HS-5 (cell line): ENCODE measurements at regions not wholly inside any gene's neighbourhood (a gene's known extent, or its start where the extent isn't known, plus 50 kb on each side); places are given as distances from the start of the nearest gene placed in this dataset.

Source experiments
- DNase-seq: peaks from one replicate; pipeline ENCODE4 v3.0.0-alpha.2; 2012; ENCODE audit warnings: low read depth

DNA sequence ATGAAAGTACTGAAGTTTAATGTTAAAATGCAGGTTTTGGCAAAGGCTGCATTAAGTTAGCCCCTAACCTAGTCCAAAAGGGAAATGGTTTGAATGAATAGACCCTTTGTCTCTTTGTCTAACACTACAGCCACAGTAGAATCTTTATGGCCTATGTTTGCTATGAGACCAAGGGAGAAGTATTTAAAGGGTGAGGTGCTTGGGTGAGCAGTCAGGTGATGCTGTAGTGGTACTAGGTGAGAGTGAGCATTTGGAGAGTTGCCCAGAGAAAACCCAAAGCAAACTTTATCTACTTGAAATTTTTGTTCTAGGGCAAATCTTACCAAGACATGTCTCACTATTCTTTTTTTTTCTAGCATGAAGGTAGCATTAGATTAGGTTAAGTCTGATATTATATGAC is 1961.4 kb upstream of the WWC1 start:
- no peak for DNase-seq

DNA sequence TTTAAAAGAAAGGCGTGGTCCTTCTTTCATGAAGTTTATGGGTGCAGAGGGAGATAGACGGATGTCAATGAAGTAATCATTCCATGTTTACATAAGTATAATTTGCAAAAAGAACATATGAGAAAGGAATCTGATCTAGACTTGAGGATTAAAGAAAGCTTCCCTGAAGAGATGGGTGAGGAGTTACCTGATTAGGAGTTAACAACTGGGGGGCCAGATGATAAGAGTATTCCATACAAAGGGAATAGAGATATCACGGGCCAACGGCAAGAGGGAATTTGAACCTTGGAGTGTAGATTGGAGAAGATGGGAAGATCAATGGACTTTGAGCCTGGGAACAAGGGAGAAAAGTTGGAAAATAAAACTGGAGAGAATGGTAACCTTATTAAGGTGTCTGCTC is 1959.9 kb upstream of the WWC1 start:
- no peak for DNase-seq

DNA sequence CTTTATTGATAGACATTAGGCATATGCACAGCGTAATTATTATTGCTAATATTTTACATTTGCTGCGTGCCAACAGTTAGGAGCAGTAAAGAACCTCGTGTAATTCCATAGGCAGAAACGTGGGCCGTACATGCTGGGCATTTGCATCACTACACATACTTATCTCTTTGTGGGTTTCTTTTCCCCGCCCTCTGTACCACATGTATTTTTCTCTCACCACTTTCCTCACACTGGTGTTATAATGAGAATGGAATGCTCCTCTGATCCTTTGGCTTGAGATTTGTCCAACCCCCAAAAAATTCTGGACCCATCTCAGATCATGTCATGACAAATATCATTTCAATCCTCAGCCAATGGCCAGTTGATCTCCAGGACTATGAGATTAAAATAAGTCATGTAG is 1952.6 kb upstream of the WWC1 start:
- no peak for DNase-seq

DNA sequence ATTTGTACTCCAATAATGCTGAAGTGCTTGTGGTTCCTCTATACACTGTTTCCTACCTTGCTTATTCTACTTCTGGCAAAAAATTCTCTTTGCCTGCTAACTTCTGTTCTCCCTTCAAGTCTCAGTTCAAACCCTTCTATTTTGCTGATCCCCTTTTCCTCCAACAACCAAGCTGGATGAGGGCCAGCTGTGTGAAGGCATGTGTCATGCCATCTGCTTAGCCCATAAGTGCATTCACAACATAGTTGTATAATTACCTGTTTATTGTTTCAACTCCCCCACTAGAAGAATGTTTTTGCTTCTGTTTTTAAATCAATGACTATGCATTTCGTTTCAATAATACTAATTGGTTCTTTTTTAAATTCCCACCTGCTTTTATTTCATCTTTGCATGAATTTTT is 1951.4 kb upstream of the WWC1 start:
- DNase-seq, result no peak

GRCh38 chr5:166341740-166342337 is 1949.6 kb upstream of the WWC1 start:
- no peak for DNase-seq

GRCh38 chr5:166342402-166342801 is 1949.0 kb upstream of the WWC1 start:
- DNase-seq, result no peak

DNA sequence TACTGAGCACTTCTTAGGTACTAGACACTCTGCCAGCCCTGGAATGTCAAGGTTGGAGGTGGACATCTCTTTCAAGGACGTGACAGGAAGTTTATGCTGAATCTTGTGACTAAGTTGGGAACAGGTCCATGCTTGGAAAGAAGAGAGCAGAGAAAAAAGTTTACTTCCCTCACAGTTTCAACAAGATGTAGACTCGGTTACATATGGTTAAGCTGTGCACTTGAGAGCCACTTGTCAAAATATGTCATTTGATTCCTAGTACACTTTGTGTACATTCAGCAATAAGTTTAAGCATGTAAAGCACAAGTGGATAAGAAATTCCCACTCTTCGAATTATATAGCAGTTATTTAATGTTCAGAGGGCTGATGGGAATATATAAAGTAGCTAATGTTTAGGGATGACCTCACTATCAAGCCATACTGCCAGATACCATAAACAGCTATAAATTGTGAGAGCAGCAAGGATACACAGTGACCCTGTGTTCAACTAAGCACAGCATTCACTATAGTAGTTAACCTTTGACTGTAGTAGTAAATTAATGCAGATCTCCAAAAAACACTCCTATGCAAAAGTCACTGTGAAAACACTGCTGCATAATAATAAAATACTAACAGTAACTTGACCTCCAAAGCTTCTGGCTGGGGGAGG is 1944.6 kb upstream of the WWC1 start:
- no peak for DNase-seq

DNA sequence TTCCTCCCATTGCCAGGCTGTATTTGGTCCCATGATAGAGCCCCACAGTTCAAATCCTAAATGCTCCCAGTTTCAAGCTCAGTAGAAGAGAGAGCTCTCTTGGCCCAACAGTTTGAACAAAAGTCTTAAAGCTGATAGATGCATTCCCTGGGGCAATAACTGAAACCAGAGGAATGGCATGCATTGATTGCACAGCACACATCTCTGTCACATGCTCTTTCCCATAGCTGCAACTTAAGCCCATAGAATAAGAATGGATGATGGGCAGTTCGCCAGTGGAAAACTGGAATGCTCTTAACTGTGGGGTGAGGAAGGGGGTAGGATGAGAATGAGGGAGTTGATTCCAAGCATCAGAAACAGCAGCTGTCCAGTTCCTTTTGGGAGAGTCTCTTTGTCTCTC is 1942.4 kb upstream of the WWC1 start:
- no peak for DNase-seq

- no peak for DNase-seq
These were observed 1937.9 kb upstream of the WWC1 start for GRCh38 chr5:166353580-166353979.

DNA sequence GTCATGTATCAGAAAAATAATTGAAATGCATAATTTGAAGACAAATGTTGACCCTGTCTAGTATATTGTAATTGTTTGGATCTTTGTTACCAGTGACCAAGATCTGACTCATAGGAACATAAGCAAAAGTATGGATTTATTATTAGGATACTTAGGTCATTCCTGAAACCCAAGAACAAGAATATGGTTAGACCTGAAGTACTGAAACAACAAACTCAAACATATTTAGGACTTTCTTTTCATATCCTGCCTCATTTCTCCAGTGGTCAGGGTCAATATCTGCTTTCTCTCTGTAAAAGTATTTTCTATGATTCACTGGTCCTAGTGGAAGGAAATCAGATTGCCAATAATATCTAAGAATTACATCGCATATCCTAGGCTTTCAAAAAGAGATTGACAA is 1937.1 kb upstream of the WWC1 start:
- DNase-seq, result no peak

GRCh38 chr5:166356096-166356495 is 1935.3 kb upstream of the WWC1 start:
- DNase-seq, result no peak

DNA sequence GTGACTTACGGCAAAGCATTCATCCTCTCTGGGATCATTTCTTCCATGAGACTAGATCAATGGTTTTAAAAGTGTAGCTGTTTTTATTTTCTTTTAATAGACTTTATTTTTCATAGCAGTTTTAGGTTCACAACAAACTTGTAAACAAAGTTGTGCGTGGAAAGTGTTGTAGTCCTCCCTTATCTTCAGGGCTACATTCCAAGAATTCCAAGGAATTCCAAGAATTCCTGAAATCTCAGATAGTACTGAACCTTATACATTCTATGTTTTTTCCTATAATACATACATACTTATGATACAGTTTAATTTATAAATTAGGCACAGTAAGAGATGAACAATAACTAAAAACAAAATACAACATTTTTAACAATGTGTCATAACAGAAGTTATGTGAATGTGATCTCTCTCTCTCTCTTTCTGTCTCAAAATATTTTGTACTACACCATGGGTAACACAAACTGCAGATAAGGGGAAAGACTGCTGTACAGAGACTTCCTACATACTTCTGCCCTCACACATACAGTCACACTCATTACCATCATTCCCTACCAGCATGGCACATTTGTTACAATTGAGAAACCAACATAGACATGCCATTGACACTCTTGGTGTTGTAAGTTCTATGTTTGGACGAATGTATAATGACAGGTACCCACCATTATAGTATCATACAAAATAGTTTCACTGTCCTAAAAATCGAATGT is 1933.2 kb upstream of the WWC1 start:
- no peak for DNase-seq

GRCh38 chr5:166363087-166363760 is 1928.2 kb upstream of the WWC1 start:
- no peak for DNase-seq

DNA sequence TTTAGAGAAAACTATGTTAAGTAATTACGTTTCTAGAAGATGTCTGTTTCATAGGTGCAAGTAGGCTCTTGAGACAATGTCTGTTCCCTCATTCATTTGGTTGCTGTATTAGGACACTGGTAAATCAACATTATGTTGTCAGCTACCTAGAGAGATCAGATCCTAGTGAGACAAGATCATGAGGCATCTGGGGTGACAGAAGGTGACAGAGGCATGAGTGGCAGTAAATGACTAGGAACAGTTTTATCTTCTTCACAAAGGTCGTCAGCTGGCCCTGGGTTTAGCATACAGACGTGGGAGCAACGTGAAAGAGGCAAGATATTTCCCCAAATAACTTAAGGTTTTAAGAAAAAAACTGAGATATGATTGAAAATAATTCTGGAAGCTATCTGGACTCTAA is 1926.3 kb upstream of the WWC1 start:
- DNase-seq, result no peak

DNA sequence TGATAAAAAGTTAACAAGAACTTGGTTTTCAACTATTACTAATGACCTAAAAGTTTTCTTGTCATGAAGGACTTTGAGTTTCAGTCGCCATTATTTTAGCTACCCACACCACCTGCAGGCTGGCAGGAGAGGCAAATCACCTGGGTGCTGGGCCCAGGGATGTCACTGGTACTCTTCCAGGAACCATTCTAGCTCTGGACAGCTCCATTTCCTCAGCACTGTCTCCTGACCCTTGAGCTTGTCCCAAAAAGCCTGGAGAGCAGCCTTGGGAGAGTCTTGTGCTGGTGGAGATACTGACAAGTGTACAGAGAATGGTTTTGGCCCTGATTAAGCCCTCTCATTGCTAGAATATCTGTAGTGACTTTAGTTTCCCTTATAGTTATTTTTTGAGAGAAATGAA is 1924.1 kb upstream of the WWC1 start:
- no peak for DNase-seq

GRCh38 chr5:166369346-166369745 is 1922.1 kb upstream of the WWC1 start:
- no peak for DNase-seq

DNA sequence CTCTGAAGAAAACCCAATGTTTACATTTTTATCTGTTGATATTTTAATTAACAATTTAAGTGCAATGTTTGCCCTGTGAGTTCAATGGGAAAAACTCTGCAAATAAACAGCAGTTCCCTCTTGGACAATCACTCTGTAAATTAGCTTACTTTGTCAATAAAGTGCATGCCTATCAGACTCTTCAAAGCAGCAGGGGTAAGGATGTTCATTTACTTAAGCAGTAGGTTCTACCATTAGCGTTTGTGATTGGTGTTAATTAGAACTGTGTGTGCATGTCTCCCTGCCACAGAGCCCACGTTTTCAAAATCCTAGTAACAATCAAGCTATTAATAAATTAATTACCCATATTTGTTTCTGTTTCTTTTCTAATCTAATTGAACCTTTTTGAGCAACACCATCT is 1921.6 kb upstream of the WWC1 start:
- no peak for DNase-seq

DNA sequence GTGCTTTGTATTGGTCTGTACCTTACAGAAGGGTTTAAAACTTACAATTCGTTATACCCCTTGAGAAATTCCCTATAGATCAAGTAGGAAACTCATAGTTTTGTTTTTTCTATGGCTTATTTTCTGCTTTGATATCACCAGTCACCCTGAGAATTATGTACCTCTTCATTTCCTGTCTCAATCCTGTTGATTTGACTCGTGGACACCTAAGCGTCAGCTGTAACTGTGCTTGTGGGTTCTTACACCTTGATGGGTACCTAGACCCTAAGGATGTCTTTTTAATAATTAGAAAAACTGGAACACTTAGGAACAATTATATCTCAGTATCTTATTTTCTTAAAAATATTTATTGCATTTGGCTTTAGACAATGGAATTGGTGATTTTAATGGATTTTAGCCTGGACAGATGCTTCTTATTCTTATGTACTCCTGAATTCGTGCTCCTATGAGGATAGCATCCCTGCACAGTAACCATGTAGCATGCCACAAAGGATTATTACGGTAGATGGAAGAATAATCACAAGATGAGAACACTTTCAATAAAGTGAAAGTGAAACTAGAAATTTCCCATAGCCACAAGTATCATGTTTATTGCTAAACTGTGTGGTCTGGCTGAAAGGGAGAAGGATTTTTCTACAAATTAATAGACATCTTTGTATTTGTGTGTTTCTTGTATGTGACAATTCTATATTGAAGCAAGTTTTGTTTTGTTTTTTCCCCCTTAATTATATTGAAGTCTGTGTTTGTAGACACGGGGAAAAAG is 1920.3 kb upstream of the WWC1 start:
- DNase-seq, result no peak

- DNase-seq, result no peak
These were observed 1917.6 kb upstream of the WWC1 start for GRCh38 chr5:166373817-166374216.

- DNase-seq, result no peak
These were observed 1913.7 kb upstream of the WWC1 start for GRCh38 chr5:166377756-166378155.

- no peak for DNase-seq
These were observed 1911.9 kb upstream of the WWC1 start for GRCh38 chr5:166379517-166379916.

DNA sequence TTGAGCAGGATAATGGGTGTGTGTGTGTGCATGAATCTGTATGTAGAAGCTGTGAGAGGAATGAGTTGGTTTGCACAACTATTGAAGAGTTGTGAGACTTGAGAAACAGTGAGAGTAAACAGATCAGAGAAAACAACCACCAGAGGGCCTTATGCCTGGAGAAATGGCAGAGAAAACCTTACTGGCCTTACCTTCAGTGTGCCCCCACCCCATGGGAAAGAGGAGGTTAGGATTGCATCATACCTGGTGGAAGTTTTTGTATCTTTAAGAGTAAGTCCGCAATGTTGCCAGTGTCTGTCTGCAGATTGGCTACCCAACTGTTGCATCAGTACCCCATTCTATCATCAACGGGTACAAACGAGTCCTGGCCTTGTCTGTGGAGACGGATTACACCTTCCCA is 1909.4 kb upstream of the WWC1 start:
- no peak for DNase-seq
